IMR-90 (cell line): ENCODE measurements at regions not wholly inside any gene's neighbourhood (a gene's known extent, or its start where the extent isn't known, plus 50 kb on each side); places are given as distances from the start of the nearest gene placed in this dataset.

Source experiments
- ATAC-seq: fragments of 200-7000 bp; cut with Tn5 transposase; 2 replicates; pipeline ENCODE4 v1.9.1; 2020; ENCODE audit warnings: low read depth, mild to moderate bottlenecking, moderate library complexity
- BruUV-seq: library from RNA; stranded (reverse); fragments of 400-500 nt; replicated peaks from 2 replicates; lab custom pipeline; 2021; lab: Mats Ljungman, UMichigan
- CTCF ChIA-PET: fragments of 300-600 bp; formaldehyde crosslinking; extraction: SDS; loops from one replicate; lab custom pipeline; 2021; ENCODE audit warnings: antibody characterized with exemption; lab: Yijun Ruan, JAX
- POLR2A ChIA-PET: fragments of 300-600 bp; sonication (Branson Sonifier 250); formaldehyde crosslinking; loops from one replicate; lab custom pipeline; 2022; ENCODE audit warnings: antibody characterized with exemption; ENCODE audit not compliant: unreplicated experiment; lab: Charles Lee
- DNase-seq: peaks from one replicate; pipeline ENCODE4 v3.0.0; 2013
- H2AFZ ChIP-seq: replicated peaks from 2 replicates; pipeline ENCODE3; 2013; ENCODE audit warnings: low read length, mild to moderate bottlenecking; ENCODE audit not compliant: poor library complexity
- H2AK5ac ChIP-seq: 2 replicates; pipeline ENCODE4 v1.6.1; 2013; ENCODE audit warnings: low read depth, low read length, inconsistent platforms
- H2AK9ac ChIP-seq: replicated peaks from 2 replicates; pipeline ENCODE3; 2013; ENCODE audit warnings: mild to moderate bottlenecking, low read depth, low read length, moderate library complexity; ENCODE audit not compliant: poor library complexity
- H2BK120ac ChIP-seq: 2 replicates; pipeline ENCODE4 v1.6.1; 2013; ENCODE audit warnings: low read depth, low read length, inconsistent platforms
- H2BK15ac ChIP-seq: 3 replicates; pipeline ENCODE4 v1.6.1; 2013; ENCODE audit warnings: low read depth, low read length, inconsistent platforms
- H2BK20ac ChIP-seq: 2 replicates; pipeline ENCODE4 v1.6.1; 2013; ENCODE audit warnings: low read depth, mild to moderate bottlenecking, inconsistent platforms, low read length, moderate library complexity
- H2BK5ac ChIP-seq: 2 replicates; pipeline ENCODE4 v1.6.1; 2013; ENCODE audit warnings: mild to moderate bottlenecking, low read depth, low read length, inconsistent platforms; ENCODE audit not compliant: poor library complexity, severe bottlenecking
- H3K14ac ChIP-seq: replicated peaks from 2 replicates; pipeline ENCODE4 v1.6.1; 2013; ENCODE audit warnings: low read depth, low read length, inconsistent platforms
- H3K18ac ChIP-seq: 2 replicates; pipeline ENCODE4 v1.6.1; 2013; ENCODE audit warnings: low read depth, low read length, control low read depth
- H3K23ac ChIP-seq: 2 replicates; pipeline ENCODE4 v1.6.1; 2013; ENCODE audit warnings: low read depth, low read length, inconsistent platforms
- H3K27ac ChIP-seq: 2 replicates; pipeline ENCODE4 v1.5.1; 2013; ENCODE audit warnings: mild to moderate bottlenecking, control low read depth, low read length; ENCODE audit not compliant: insufficient read depth
- H3K27me3 ChIP-seq: 2 replicates; pipeline ENCODE4 v1.6.1; 2013; ENCODE audit warnings: low read length; ENCODE audit not compliant: control insufficient read depth, insufficient read depth
- H3K36me3 ChIP-seq: 2 replicates; pipeline ENCODE4 v1.6.1; 2013; ENCODE audit warnings: low read length, mixed read lengths; ENCODE audit not compliant: control insufficient read depth, insufficient read depth
- H3K4ac ChIP-seq: 2 replicates; pipeline ENCODE4 v1.6.1; 2013; ENCODE audit warnings: low read depth, low read length, inconsistent platforms
- H3K4me1 ChIP-seq: 2 replicates; pipeline ENCODE4 v1.6.1; 2013; ENCODE audit warnings: low read length, mixed read lengths; ENCODE audit not compliant: control insufficient read depth, insufficient read depth
- H3K4me2 ChIP-seq: 2 replicates; pipeline ENCODE4 v1.6.1; 2013; ENCODE audit warnings: low read depth, mild to moderate bottlenecking, control low read depth, low read length, moderate library complexity
- H3K4me3 ChIP-seq: 2 replicates; pipeline ENCODE4 v1.5.1; 2013; ENCODE audit warnings: low read depth, mild to moderate bottlenecking, control low read depth, low read length, moderate library complexity; ENCODE audit not compliant: insufficient read depth
- H3K56ac ChIP-seq: 2 replicates; pipeline ENCODE4 v1.6.1; 2013; ENCODE audit warnings: low read length, inconsistent platforms; ENCODE audit not compliant: insufficient read depth; ENCODE audit errors: extremely low read depth
- H3K79me1 ChIP-seq, 2 experiments: 2 replicates each; pipeline ENCODE4 v1.6.1; 2013; ENCODE audit warnings: low read length in 2 of 2, inconsistent platforms in 1 of 2, low read depth in 1 of 2
- H3K9ac ChIP-seq: 2 replicates; pipeline ENCODE4 v1.6.1; 2013; ENCODE audit warnings: low read depth, low read length, control low read depth
- H3K9me1 ChIP-seq: 2 replicates; pipeline ENCODE4 v1.6.1; 2013; ENCODE audit warnings: low read length, inconsistent platforms; ENCODE audit not compliant: insufficient read depth
- H3K9me3 ChIP-seq: 2 replicates; pipeline ENCODE4 v1.6.1; 2013; ENCODE audit warnings: low read length; ENCODE audit not compliant: control insufficient read depth, insufficient read depth
- H4K20me1 ChIP-seq: 2 replicates; pipeline ENCODE4 v1.6.1; 2013; ENCODE audit warnings: low read length, inconsistent platforms; ENCODE audit not compliant: insufficient read depth
- H4K5ac ChIP-seq: 2 replicates; pipeline ENCODE4 v1.6.1; 2013; ENCODE audit warnings: mild to moderate bottlenecking, low read depth, low read length, control low read depth
- H4K8ac ChIP-seq, 2 experiments: 2 replicates each; pipeline ENCODE4 v1.6.1; 2013; ENCODE audit warnings: low read depth in 2 of 2, low read length in 2 of 2, control low read depth in 1 of 2, inconsistent platforms in 1 of 2
- H4K91ac ChIP-seq: 2 replicates; pipeline ENCODE4 v1.6.1; 2013; ENCODE audit warnings: low read depth, low read length, inconsistent platforms; ENCODE audit not compliant: insufficient read depth
- CEBPB ChIP-seq: IDR thresholded peaks from 2 replicates; pipeline ENCODE4 v1.6.1; 2012; ENCODE audit warnings: low read depth, low read length, improper control_type of control experiment
- CHD1 ChIP-seq: IDR thresholded peaks from 2 replicates; pipeline ENCODE4 v1.6.1; 2012; ENCODE audit warnings: low read depth, low read length, improper control_type of control experiment
- FOS ChIP-seq: fragments of 150-350 bp; IDR thresholded peaks from 2 replicates; pipeline ENCODE4 v1.6.1; 2016; ENCODE audit warnings: low read depth, low read length
- MAFK ChIP-seq: IDR thresholded peaks from 2 replicates; pipeline ENCODE4 v1.6.1; 2012; ENCODE audit warnings: low read depth, low read length, improper control_type of control experiment
- MAZ ChIP-seq: IDR thresholded peaks from 2 replicates; pipeline ENCODE4 v1.6.1; 2012; ENCODE audit warnings: low read depth, mild to moderate bottlenecking, low read length, improper control_type of control experiment, moderate library complexity, borderline replicate concordance
- MXI1 ChIP-seq: IDR thresholded peaks from 2 replicates; pipeline ENCODE4 v1.6.1; 2012; ENCODE audit warnings: low read depth, mild to moderate bottlenecking, low read length, moderate library complexity, borderline replicate concordance
- NFE2L2 ChIP-seq: fragments of 150-350 bp; IDR thresholded peaks from 2 replicates; pipeline ENCODE4 v1.6.1; 2016; ENCODE audit warnings: low read depth, mild to moderate bottlenecking, low read length
- RFX5 ChIP-seq: IDR thresholded peaks from 2 replicates; pipeline ENCODE4 v1.8.0; 2012; ENCODE audit warnings: low read depth, mild to moderate bottlenecking, low read length, moderate library complexity
- USF2 ChIP-seq: fragments of 150-350 bp; IDR thresholded peaks from 2 replicates; pipeline ENCODE4 v1.6.1; 2017; ENCODE audit warnings: mild to moderate bottlenecking, antibody characterized with exemption, low read length, low read depth
- WGBS, 2 experiments: methylation state at CpG; one replicate each; pipeline versions ENCODE4 v1.1.5 to v1.1.7; 2013; ENCODE audit warnings: missing lambda C conversion rate in 2 of 2; ENCODE audit not compliant: insufficient read length in 1 of 2; ENCODE audit errors: extremely low coverage in 2 of 2; 5-methylcytosine and 5-hydroxymethylcytosine counted together
- dilution Hi-C: fragments of 300-500 bp; cut with HindIII; formaldehyde crosslinking; loops from one replicate; pipeline ENCODE4 v1.14.3; 2018; ENCODE audit warnings: low sequenced_read_pairs; ENCODE audit not compliant: unreplicated experiment
- in situ Hi-C: fragments of 300-500 bp; cut with MboI; formaldehyde crosslinking; loops from 3 replicates; pipeline ENCODE4 v1.14.3; 2019; ENCODE audit warnings: low sequenced_read_pairs, inconsistent platforms, mixed read lengths
- intact Hi-C: fragments of 100-400 bp; cut with micrococcal nuclease; formaldehyde crosslinking; loops from 2 replicates; pipeline ENCODE4 v1.10.0; 2022
- TF ChIP-seq, protein P1 (sequence below): fragments of 150-350 bp; IDR thresholded peaks from 2 replicates; pipeline ENCODE4 v1.6.1; 2016; ENCODE audit warnings: low read depth, mild to moderate bottlenecking, low read length, moderate library complexity, borderline replicate concordance

GRCh38 chr18:30487962-30488361, 554.6 kb downstream of the DSC3 start:
- Histone ChIP-seq H3K27ac (no peak overlapping the region), H3K36me3 (no peaks in the 10 kb centered on the region), H4K8ac (no peak overlapping the region), H2AFZ (no peak overlapping the region), H3K23ac (no peak overlapping the region), H2BK120ac (no peak overlapping the region), H3K14ac (no peak overlapping the region), H3K27me3 (no peaks in the 10 kb centered on the region), H4K5ac (no peak overlapping the region), H3K9me3 (no peaks in the 10 kb centered on the region; the same call in 1 of the 2 replicates), H3K4me1 (no peaks in the 10 kb centered on the region), H3K9ac (no peak overlapping the region), H3K4me2 (no peak overlapping the region), H4K91ac (no peak overlapping the region), H3K4ac (no peak overlapping the region), H3K18ac (no peak overlapping the region), H3K56ac (no peak overlapping the region), H3K4me3 (no peak overlapping the region), H3K79me1 (no peaks in the 10 kb centered on the region), H2AK5ac (no peak overlapping the region), H2BK5ac (no peak overlapping the region), H4K20me1 (no peaks in the 10 kb centered on the region), H3K9me1 (no peaks in the 10 kb centered on the region), H2BK15ac (no peak overlapping the region), H2AK9ac (no peak overlapping the region), H2BK20ac (no peak overlapping the region)
- BruUV-seq: no TSS peak
- ChIA-PET CTCF (no interaction called here), POLR2A (no interaction called here)
- TF ChIP-seq MXI1 (no peak), FOS (no peak), NFE2L2 (no peak), CHD1 (no peak), CEBPB (no peak), MAFK (no peak), RFX5 (no peak), USF2 (no peak), MAZ (no peak)
- TF ChIP-seq, protein P1, sequence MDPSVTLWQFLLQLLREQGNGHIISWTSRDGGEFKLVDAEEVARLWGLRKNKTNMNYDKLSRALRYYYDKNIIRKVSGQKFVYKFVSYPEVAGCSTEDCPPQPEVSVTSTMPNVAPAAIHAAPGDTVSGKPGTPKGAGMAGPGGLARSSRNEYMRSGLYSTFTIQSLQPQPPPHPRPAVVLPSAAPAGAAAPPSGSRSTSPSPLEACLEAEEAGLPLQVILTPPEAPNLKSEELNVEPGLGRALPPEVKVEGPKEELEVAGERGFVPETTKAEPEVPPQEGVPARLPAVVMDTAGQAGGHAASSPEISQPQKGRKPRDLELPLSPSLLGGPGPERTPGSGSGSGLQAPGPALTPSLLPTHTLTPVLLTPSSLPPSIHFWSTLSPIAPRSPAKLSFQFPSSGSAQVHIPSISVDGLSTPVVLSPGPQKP: no peak
- in situ Hi-C loops: no loop called here
- intact Hi-C loops: no loop called here
- DNase-seq: no peak
- WGBS, 2 experiments: no CpG with 5 or more reads among the region's 2 CpGs
- dilution Hi-C loops: no loop called here
- no peak for ATAC-seq
